ENCODE measurements at regions not wholly inside any gene's neighbourhood (a gene's known extent, or its start where the extent isn't known, plus 50 kb on each side); places are given as distances from the start of the nearest gene placed in this dataset.
A peak's percentile ranks its signal among the peaks of the same experiment; 100 is the strongest.

GRCh38 chr11:64444838-64445441 lies 86.0 kb downstream of the RPS6KA4 start:
- TF ChIP-seq POLR2A (IDR thresholded peaks at IDR 0.05; ENCODE audit: low read depth, low read length) (no peak), CTCF (conservative IDR thresholded peaks at IDR 0.05; ENCODE audit: low read depth, low read length) (no peak), BHLHE40 (IDR thresholded peaks at IDR 0.05; ENCODE audit: low read depth, low read length) (no peak), MXI1 (IDR thresholded peaks at IDR 0.05; ENCODE audit: borderline replicate concordance, low read depth, low read length) (no peak), RFX5 (IDR thresholded peaks at IDR 0.05; ENCODE audit: low read depth, low read length) (no peak), CEBPB (IDR thresholded peaks at IDR 0.05; ENCODE audit: low read depth, low read length) (no peak), SMC3 (IDR thresholded peaks at IDR 0.05; ENCODE audit: low read depth, low read length) (no peak), MAFK (IDR thresholded peaks at IDR 0.05; ENCODE audit: low read depth, low read length) (no peak), RCOR1 (IDR thresholded peaks at IDR 0.05; ENCODE audit: insufficient replicate concordance, low read length) (no peak), USF2 (IDR thresholded peaks at IDR 0.05; ENCODE audit: low read depth, low read length) (peak; percentile 87)
